Body of pancreas (tissue), 4 donors: ENCODE measurements at regions not wholly inside any gene's neighbourhood (a gene's known extent, or its start where the extent isn't known, plus 50 kb on each side); places are given as distances from the start of the nearest gene placed in this dataset.

ENCODE experiments used
- POLR2A ChIP-seq, 3 donors: fragments of 450-650 bp; IDR thresholded peaks; one replicate each; pipeline ENCODE4 v1.6.1; 2016; ENCODE audit warnings: antibody characterized with exemption in 3 of 3, mild to moderate bottlenecking in 2 of 3
- TF ChIP-seq, protein P1 (sequence below), 7 experiments: fragments of 450-650 bp in 4 of 7; fragments of 200-600 bp in 3 of 7; sonication (generic) in 3 of 7; IDR thresholded peaks; one replicate each; pipeline ENCODE4 v1.5.1; 2016 to 2019; ENCODE audit warnings: antibody characterized with exemption in 7 of 7

DNA sequence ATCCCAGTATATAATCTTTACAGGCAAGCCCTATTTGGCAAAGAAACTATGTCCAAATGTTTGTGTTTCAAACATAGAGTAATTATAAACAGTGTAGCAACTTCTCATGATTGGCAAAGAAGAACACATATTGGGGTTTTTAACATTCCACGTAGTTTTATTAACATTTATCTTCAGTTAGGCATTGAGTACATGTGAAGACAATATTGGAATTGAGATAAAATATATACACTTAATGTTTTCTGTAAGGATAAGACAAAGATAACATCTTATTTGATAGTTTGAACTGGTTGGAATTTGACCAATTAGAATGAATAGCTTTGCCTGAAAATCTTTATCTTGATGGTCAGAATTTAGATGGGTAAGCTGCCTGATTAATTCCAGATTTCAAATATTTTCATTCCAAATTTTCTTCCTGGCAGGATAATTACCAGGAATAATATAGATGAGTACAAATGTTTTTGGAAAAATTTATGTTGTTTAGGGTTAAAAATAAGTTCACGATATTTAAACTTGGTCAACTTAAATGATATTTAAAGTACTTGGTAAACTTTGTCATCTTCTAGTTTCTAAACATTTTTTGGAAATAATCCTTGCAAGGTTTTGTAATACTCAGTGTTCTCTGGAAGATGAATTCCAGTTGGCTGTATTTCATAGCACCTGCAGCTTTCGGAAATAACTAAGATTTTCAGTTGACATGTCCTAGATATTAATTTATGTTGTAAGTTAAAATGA is 536.5 kb upstream of the SPRY2 start:
- no peak for TF ChIP-seq POLR2A (IDR thresholded peaks at IDR 0.05)
- TF ChIP-seq, protein P1, sequence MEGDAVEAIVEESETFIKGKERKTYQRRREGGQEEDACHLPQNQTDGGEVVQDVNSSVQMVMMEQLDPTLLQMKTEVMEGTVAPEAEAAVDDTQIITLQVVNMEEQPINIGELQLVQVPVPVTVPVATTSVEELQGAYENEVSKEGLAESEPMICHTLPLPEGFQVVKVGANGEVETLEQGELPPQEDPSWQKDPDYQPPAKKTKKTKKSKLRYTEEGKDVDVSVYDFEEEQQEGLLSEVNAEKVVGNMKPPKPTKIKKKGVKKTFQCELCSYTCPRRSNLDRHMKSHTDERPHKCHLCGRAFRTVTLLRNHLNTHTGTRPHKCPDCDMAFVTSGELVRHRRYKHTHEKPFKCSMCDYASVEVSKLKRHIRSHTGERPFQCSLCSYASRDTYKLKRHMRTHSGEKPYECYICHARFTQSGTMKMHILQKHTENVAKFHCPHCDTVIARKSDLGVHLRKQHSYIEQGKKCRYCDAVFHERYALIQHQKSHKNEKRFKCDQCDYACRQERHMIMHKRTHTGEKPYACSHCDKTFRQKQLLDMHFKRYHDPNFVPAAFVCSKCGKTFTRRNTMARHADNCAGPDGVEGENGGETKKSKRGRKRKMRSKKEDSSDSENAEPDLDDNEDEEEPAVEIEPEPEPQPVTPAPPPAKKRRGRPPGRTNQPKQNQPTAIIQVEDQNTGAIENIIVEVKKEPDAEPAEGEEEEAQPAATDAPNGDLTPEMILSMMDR (IDR thresholded peaks at IDR 0.05): no peak
